B cell (primary cell): ENCODE measurements at regions not wholly inside any gene's neighbourhood (a gene's known extent, or its start where the extent isn't known, plus 50 kb on each side); places are given as distances from the start of the nearest gene placed in this dataset.

Source experiments
- ATAC-seq: fragments of 200-7000 bp; cut with Tn5 transposase; one replicate; pipeline ENCODE4 v1.10.0; 2021; ENCODE audit warnings: low read depth, mild to moderate bottlenecking, moderate number of reproducible peaks, moderate library complexity
- CTCF ChIA-PET: fragments of 350-600 bp; sonication (Branson Sonifier 250); formaldehyde crosslinking; loops from one replicate; lab custom pipeline; 2021; ENCODE audit warnings: antibody characterized with exemption, inconsistent platforms; lab: Charles Lee
- POLR2A ChIA-PET: fragments of 350-600 bp; sonication (Branson Sonifier 250); formaldehyde crosslinking; loops from one replicate; lab custom pipeline; 2021; ENCODE audit warnings: antibody characterized with exemption; lab: Charles Lee
- DNase-seq: peaks from one replicate; pipeline ENCODE4 v3.0.0; 2013
- H2AFZ ChIP-seq: 2 replicates; pipeline ENCODE4 v1.6.1; 2012; ENCODE audit warnings: mild to moderate bottlenecking, low read depth, low read length; ENCODE audit not compliant: insufficient read depth, poor library complexity, severe bottlenecking
- H3K27ac ChIP-seq, 2 donors: 1 replicate in 1 of 2; 2 replicates in 1 of 2; pipeline ENCODE4 v1.5.1; 2012 to 2013; ENCODE audit warnings: low read length in 2 of 2, mild to moderate bottlenecking in 2 of 2, moderate library complexity in 1 of 2
- H3K27me3 ChIP-seq, 4 experiments: fragments of 200-600 bp in 1 of 4; sonication (generic) in 1 of 4; replicated peaks in 1 of 4; 1 replicate in 2 of 4; 2 replicates in 2 of 4; pipeline versions ENCODE4 v1.6.1 to v1.7.0; 2013 to 2016; ENCODE audit warnings: low read length in 3 of 4, mild to moderate bottlenecking in 2 of 4, mixed read lengths in 1 of 4, moderate library complexity in 1 of 4; ENCODE audit not compliant: insufficient read depth in 4 of 4, control insufficient read depth in 3 of 4; ENCODE audit errors: control extremely low read depth in 1 of 4
- H3K36me3 ChIP-seq, 2 experiments: replicated peaks in 1 of 2; 1 replicate in 1 of 2; 2 replicates in 1 of 2; pipeline versions ENCODE4 v1.6.1 to v1.7.1; 2013; ENCODE audit warnings: low read length in 1 of 2; ENCODE audit not compliant: insufficient read depth in 2 of 2, control insufficient read depth in 1 of 2; ENCODE audit errors: control extremely low read depth in 1 of 2, extremely low read depth in 1 of 2
- H3K4me1 ChIP-seq, 2 donors: fragments of 200-600 bp in 1 of 2; sonication (generic) in 1 of 2; 1 replicate in 1 of 2; 2 replicates in 1 of 2; pipeline versions ENCODE4 v1.5.1 to v1.6.1; 2013 to 2017; ENCODE audit warnings: low read length in 2 of 2; ENCODE audit not compliant: control insufficient read depth in 2 of 2, insufficient read depth in 2 of 2
- H3K4me2 ChIP-seq: replicated peaks from 2 replicates; pipeline ENCODE3; 2012; ENCODE audit warnings: mild to moderate bottlenecking, low read depth, low read length; ENCODE audit not compliant: poor library complexity, severe bottlenecking
- H3K4me3 ChIP-seq, 5 experiments: fragments of 200-600 bp in 1 of 5; sonication (generic) in 1 of 5; 1 replicate in 3 of 5; 2 replicates in 2 of 5; pipeline versions ENCODE4 v1.5.1 to v1.7.0; 2011 to 2016; ENCODE audit warnings: low read length in 4 of 5, mild to moderate bottlenecking in 4 of 5, low read depth in 2 of 5, control low read depth in 1 of 5, moderate library complexity in 1 of 5; ENCODE audit not compliant: insufficient read depth in 1 of 5; ENCODE audit errors: control extremely low read depth in 1 of 5, extremely low read depth in 1 of 5
- H3K79me2 ChIP-seq: fragments of 200-600 bp; sonication (generic); one replicate; pipeline ENCODE4 v1.6.0; 2016; ENCODE audit warnings: low read length; ENCODE audit not compliant: control insufficient read depth, insufficient read depth
- H3K9ac ChIP-seq: fragments of 200-600 bp; sonication (generic); 2 replicates; pipeline ENCODE4 v1.6.1; 2017; ENCODE audit warnings: mild to moderate bottlenecking, low read length, moderate library complexity
- H3K9me3 ChIP-seq, 3 donors: one replicate each; pipeline versions ENCODE4 v1.6.1 to v1.7.1; 2013; ENCODE audit warnings: low read length in 2 of 3; ENCODE audit not compliant: control insufficient read depth in 2 of 3, insufficient read depth in 1 of 3; ENCODE audit errors: control extremely low read depth in 1 of 3
- H4K20me1 ChIP-seq: 2 replicates; pipeline ENCODE4 v1.6.0; 2012; ENCODE audit warnings: mild to moderate bottlenecking, low read length; ENCODE audit not compliant: insufficient read depth, control insufficient read depth, poor library complexity, severe bottlenecking
- H3K27ac Mint-ChIP-seq: one replicate; pipeline ENCODE4 v1.8.0; 2021; ENCODE audit warnings: mixed read lengths
- H3K27me3 Mint-ChIP-seq: one replicate; pipeline ENCODE4 v1.8.0; 2021; ENCODE audit warnings: mixed read lengths
- H3K4me1 Mint-ChIP-seq: one replicate; pipeline ENCODE4 v1.8.0; 2021; ENCODE audit warnings: mixed read lengths
- H3K4me3 Mint-ChIP-seq: one replicate; pipeline ENCODE4 v1.8.0; 2021; ENCODE audit warnings: mixed read lengths
- H3K9me3 Mint-ChIP-seq: one replicate; pipeline ENCODE4 v1.8.0; 2022; ENCODE audit warnings: mixed read lengths; ENCODE audit not compliant: insufficient read depth
- EZH2 ChIP-seq: IDR thresholded peaks from 2 replicates; pipeline ENCODE4 v1.6.1; 2012; ENCODE audit warnings: borderline replicate concordance, low read depth, mild to moderate bottlenecking, moderate library complexity, low read length; ENCODE audit not compliant: insufficient read depth, poor library complexity, severe bottlenecking
- WGBS: methylation state at CpG from one replicate; pipeline ENCODE4 v1.1.5; 2013; ENCODE audit warnings: missing lambda C conversion rate; ENCODE audit not compliant: insufficient coverage; 5-methylcytosine and 5-hydroxymethylcytosine counted together
- intact Hi-C: fragments of 100-400 bp; cut with micrococcal nuclease; formaldehyde crosslinking; loops from one replicate; pipeline ENCODE4 v1.10.0; 2022
- TF ChIP-seq, protein P1 (sequence below): fragments of 200-600 bp; IDR thresholded peaks from one replicate; pipeline ENCODE4 v1.8.0; 2022; ENCODE audit warnings: antibody characterized with exemption, mild to moderate bottlenecking

- H3K4me3 ChIP-seq, result no peak overlapping the region
- H3K9me3 ChIP-seq, result no peaks in the 10 kb centered on the region
- no peak overlapping the region for H2AFZ ChIP-seq
- H3K27me3 ChIP-seq, result no peaks in the 10 kb centered on the region
- Mint-ChIP-seq H3K27ac (no peak overlapping the region), H3K4me3 (no peak overlapping the region), H3K4me1 (peaks cover 3% of the 10 kb centered on the region), H3K9me3 (peaks cover 3% of the 10 kb centered on the region), H3K27me3 (peaks cover 3% of the 10 kb centered on the region)
- ChIA-PET POLR2A (no interaction called here), CTCF (no interaction called here)
- DNase-seq, result no peak
- no peaks in the 10 kb centered on the region for H3K4me1 ChIP-seq
- H3K9ac ChIP-seq, result no peak overlapping the region
- H3K79me2 ChIP-seq, result no peaks in the 10 kb centered on the region
- no peak for TF ChIP-seq EZH2
- TF ChIP-seq, protein P1, sequence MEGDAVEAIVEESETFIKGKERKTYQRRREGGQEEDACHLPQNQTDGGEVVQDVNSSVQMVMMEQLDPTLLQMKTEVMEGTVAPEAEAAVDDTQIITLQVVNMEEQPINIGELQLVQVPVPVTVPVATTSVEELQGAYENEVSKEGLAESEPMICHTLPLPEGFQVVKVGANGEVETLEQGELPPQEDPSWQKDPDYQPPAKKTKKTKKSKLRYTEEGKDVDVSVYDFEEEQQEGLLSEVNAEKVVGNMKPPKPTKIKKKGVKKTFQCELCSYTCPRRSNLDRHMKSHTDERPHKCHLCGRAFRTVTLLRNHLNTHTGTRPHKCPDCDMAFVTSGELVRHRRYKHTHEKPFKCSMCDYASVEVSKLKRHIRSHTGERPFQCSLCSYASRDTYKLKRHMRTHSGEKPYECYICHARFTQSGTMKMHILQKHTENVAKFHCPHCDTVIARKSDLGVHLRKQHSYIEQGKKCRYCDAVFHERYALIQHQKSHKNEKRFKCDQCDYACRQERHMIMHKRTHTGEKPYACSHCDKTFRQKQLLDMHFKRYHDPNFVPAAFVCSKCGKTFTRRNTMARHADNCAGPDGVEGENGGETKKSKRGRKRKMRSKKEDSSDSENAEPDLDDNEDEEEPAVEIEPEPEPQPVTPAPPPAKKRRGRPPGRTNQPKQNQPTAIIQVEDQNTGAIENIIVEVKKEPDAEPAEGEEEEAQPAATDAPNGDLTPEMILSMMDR, result no peak
- H3K27ac ChIP-seq, result no peak overlapping the region
- intact Hi-C loops, result no loop called here
- H3K4me2 ChIP-seq, result no peak overlapping the region
- H4K20me1 ChIP-seq, result no peaks in the 10 kb centered on the region
- no CpG with 5 or more reads among the region's 1 CpG for WGBS
- H3K36me3 ChIP-seq, result no peaks in the 10 kb centered on the region
- no peak for ATAC-seq
Measured at GRCh38 chrX:78593701-78594100, 65.4 kb downstream of the RTL3 start.

DNA sequence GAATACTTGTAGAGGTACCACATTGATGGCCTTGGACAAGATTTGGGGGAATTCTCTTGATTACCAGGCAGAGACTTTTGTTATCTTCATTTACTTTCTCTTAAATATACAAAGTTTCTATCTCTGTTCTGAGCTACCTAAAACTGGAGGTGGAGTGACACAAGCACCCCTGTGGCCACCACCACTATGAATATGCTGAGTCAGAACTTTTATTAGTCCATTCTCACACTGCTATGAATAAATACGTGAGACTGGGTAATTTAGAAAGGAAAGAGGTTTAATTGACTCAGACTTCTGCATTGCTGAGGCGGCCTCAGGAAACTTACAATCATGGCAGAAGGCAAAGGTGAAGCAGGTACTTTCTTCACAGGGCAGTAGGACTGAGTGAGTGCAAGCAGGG lies 67.1 kb downstream of the RTL3 start:
- Histone ChIP-seq H3K79me2 (no peaks in the 10 kb centered on the region), H3K27ac (no peak overlapping the region), H3K4me2 (no peak overlapping the region), H3K4me1 (no peaks in the 10 kb centered on the region), H3K4me3 (no peak overlapping the region), H4K20me1 (no peaks in the 10 kb centered on the region), H2AFZ (no peak overlapping the region), H3K27me3 (no peaks in the 10 kb centered on the region), H3K9ac (no peak overlapping the region), H3K36me3 (no peaks in the 10 kb centered on the region), H3K9me3 (no peaks in the 10 kb centered on the region)
- ChIA-PET CTCF (no interaction called here), POLR2A (no interaction called here)
- peaks cover 3% of the 10 kb centered on the region for H3K27me3 Mint-ChIP-seq
- peaks cover 3% of the 10 kb centered on the region for H3K4me1 Mint-ChIP-seq
- H3K27ac Mint-ChIP-seq, result no peak overlapping the region
- no peak overlapping the region for H3K4me3 Mint-ChIP-seq
- H3K9me3 Mint-ChIP-seq, result peaks cover 3% of the 10 kb centered on the region
- no CpG with 5 or more reads among the region's 2 CpGs for WGBS
- DNase-seq (no peak), ATAC-seq (no peak)
- intact Hi-C loops, result no loop called here
- no peak for TF ChIP-seq EZH2
- TF ChIP-seq, protein P1, result no peak
